Endothelial cell of umbilical vein (primary cell): ENCODE measurements at regions not wholly inside any gene's neighbourhood (a gene's known extent, or its start where the extent isn't known, plus 50 kb on each side); places are given as distances from the start of the nearest gene placed in this dataset.
"Not testable (repeated sequence)": the region's sequence is repeated elsewhere in the genome, so short reads cannot be mapped to it uniquely, and the experiment has no call there.

ENCODE experiments used
- BruUV-seq: library from RNA; stranded (reverse); fragments of 400-500 nt; replicated peaks from 2 replicates; lab custom pipeline; 2021; lab: Mats Ljungman, UMichigan
- CTCF ChIA-PET: fragments of 300-600, 350-600 bp; sonication (Branson Sonifier 250); formaldehyde crosslinking; loops from one replicate; lab custom pipeline; 2021; ENCODE audit warnings: antibody characterized with exemption, inconsistent platforms; lab: Charles Lee
- POLR2A ChIA-PET: fragments of 300-600, 350-600 bp; sonication (Branson Sonifier 250); formaldehyde crosslinking; loops from one replicate; lab custom pipeline; 2021; ENCODE audit warnings: antibody characterized with exemption, inconsistent platforms; lab: Charles Lee
- DNase-seq: peaks from one replicate; pipeline ENCODE4 v3.0.0-alpha.2; 2011; ENCODE audit warnings: low read depth, low spot score
- FAIRE-seq: peaks from 2 replicates; lab custom pipeline; 2011; peaks lifted over from hg19 to GRCh38; lab: Jason Lieb, UNC
- H2AFZ ChIP-seq: 2 replicates; pipeline ENCODE4 v1.6.0; 2012; ENCODE audit warnings: low read depth, low read length, control low read depth, inconsistent platforms
- H3K27ac ChIP-seq: 2 replicates; pipeline ENCODE4 v1.5.1; 2011; ENCODE audit warnings: low read depth, mild to moderate bottlenecking, control low read depth, low read length, moderate library complexity; ENCODE audit not compliant: insufficient read depth
- H3K27me3 ChIP-seq, 2 experiments: 2 replicates each; pipeline versions ENCODE4 v1.6.0 to v1.6.1; 2011; ENCODE audit warnings: low read length in 2 of 2, mixed read lengths in 1 of 2; ENCODE audit not compliant: control insufficient read depth in 2 of 2, insufficient read depth in 2 of 2
- H3K36me3 ChIP-seq, 2 experiments: 2 replicates in 1 of 2; 3 replicates in 1 of 2; pipeline ENCODE4 v1.5.1; 2011; ENCODE audit warnings: low read length in 2 of 2, mild to moderate bottlenecking in 1 of 2, moderate library complexity in 1 of 2; ENCODE audit not compliant: control insufficient read depth in 2 of 2, insufficient read depth in 2 of 2; ENCODE audit errors: extremely low read depth in 1 of 2
- H3K4me1 ChIP-seq: 3 replicates; pipeline ENCODE4 v1.5.1; 2011; ENCODE audit warnings: mild to moderate bottlenecking, low read length; ENCODE audit not compliant: control insufficient read depth, insufficient read depth; ENCODE audit errors: extremely low read depth
- H3K4me2 ChIP-seq: 2 replicates; pipeline ENCODE4 v1.6.1; 2011; ENCODE audit warnings: low read length, control low read depth, mixed read lengths; ENCODE audit not compliant: insufficient read depth
- H3K4me3 ChIP-seq, 3 experiments: fragments of 200-600 bp in 1 of 3; sonication (generic), shearing (Covaris generic) in 1 of 3; replicated peaks in 1 of 3; 2 replicates each; pipeline ENCODE4 v1.5.1; 2011 to 2016; ENCODE audit warnings: control low read depth in 3 of 3, low read length in 3 of 3, mild to moderate bottlenecking in 2 of 3, inconsistent platforms in 1 of 3, low read depth in 1 of 3, moderate library complexity in 1 of 3; ENCODE audit not compliant: insufficient read depth in 1 of 3
- H3K79me2 ChIP-seq: 2 replicates; pipeline ENCODE4 v1.6.0; 2012; ENCODE audit warnings: low read length, inconsistent platforms; ENCODE audit not compliant: control insufficient read depth, insufficient read depth
- H3K9ac ChIP-seq: replicated peaks from 2 replicates; pipeline ENCODE3; 2011; ENCODE audit warnings: low read length, control low read depth; ENCODE audit not compliant: insufficient read depth; ENCODE audit errors: extremely low read depth
- H3K9me1 ChIP-seq: replicated peaks from 3 replicates; pipeline ENCODE4 v1.6.0; 2011; ENCODE audit warnings: mild to moderate bottlenecking, low read length; ENCODE audit not compliant: control insufficient read depth, insufficient read depth; ENCODE audit errors: extremely low read depth
- H3K9me3 ChIP-seq: replicated peaks from 2 replicates; pipeline ENCODE4 v1.5.1; 2012; ENCODE audit warnings: low read length, inconsistent platforms; ENCODE audit not compliant: control insufficient read depth, insufficient read depth
- H4K20me1 ChIP-seq: replicated peaks from 2 replicates; pipeline ENCODE3; 2011; ENCODE audit warnings: mild to moderate bottlenecking, low read length; ENCODE audit not compliant: control insufficient read depth, insufficient read depth; ENCODE audit errors: extremely low read depth
- EZH2 ChIP-seq: IDR thresholded peaks from 2 replicates; pipeline ENCODE4 v1.6.1; 2012; ENCODE audit warnings: borderline replicate concordance, low read depth, mild to moderate bottlenecking, moderate library complexity, low read length, inconsistent platforms; ENCODE audit not compliant: severe bottlenecking
- FOS ChIP-seq: IDR thresholded peaks from 2 replicates; pipeline ENCODE4 v1.6.1; 2011; ENCODE audit warnings: mild to moderate bottlenecking, low read length, moderate library complexity, borderline replicate concordance; ENCODE audit not compliant: insufficient read depth
- POLR2A ChIP-seq: IDR thresholded peaks from 2 replicates; pipeline ENCODE4 v1.6.1; 2012; ENCODE audit warnings: low read depth, mild to moderate bottlenecking, control low read depth, low read length
- dilution Hi-C: fragments of 300-500 bp; cut with MboI; formaldehyde crosslinking; loops from one replicate; pipeline ENCODE4 v1.15.0; 2019; ENCODE audit warnings: low sequenced_read_pairs; ENCODE audit not compliant: extremely low pct_ligation_motif_present
- intact Hi-C: fragments of 100-400 bp; cut with micrococcal nuclease; formaldehyde crosslinking; loops from one replicate; pipeline ENCODE4 v1.10.0; 2022
- TF ChIP-seq, protein P1 (sequence below): IDR thresholded peaks from 2 replicates; pipeline ENCODE4 v1.6.1; 2011; ENCODE audit not compliant: insufficient read depth, insufficient read length

DNA sequence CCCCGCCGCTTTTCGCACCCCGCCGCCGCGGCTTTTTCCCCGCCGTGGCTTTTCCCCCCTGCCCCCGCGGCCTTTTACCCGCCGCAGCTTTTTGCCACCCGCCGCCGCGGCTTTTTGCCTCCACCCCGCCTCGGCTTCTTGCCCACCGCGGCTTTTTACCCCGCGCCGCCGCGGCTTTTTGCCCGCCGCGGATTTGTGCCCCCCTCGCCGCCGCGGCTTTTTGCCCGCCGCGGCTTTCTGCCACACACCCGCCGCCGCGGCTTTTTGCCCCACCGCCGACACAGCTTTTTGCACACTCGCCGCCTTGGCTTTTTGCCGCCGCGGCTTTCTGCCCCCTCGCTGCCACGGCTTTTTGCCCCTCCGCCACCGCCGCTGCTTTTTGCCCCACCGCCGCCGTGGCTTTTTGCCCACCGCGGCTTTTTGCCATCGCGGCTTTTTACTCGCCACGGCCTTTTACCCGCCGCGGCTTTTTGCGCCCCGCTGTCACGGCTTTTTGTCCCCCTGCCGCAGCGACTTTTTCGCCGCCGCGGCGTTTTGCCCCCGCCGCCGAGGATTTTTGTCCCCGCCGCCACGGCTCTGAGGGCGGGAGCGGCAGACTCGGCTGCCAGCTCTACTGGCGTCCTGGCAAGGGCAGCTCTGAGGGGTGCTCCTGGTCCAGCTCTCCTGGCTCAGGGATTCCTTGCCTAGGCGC, 473.6 kb downstream of the FAM72C start:
- dilution Hi-C loops, H3K9me1 ChIP-seq, H3K79me2 ChIP-seq, H3K27me3 ChIP-seq, DNase-seq, H3K36me3 ChIP-seq, H3K4me1 ChIP-seq, H3K4me2 ChIP-seq, H3K9ac ChIP-seq, FAIRE-seq, H2AFZ ChIP-seq, H3K9me3 ChIP-seq, BruUV-seq, intact Hi-C loops, POLR2A ChIA-PET, H4K20me1 ChIP-seq, H3K27ac ChIP-seq, CTCF ChIA-PET: not testable (repeated sequence)
- H3K4me3 ChIP-seq, result peak overlapping the region in 1 of 3 experiments; percentile 23
- TF ChIP-seq EZH2, result peak; percentile 61

DNA sequence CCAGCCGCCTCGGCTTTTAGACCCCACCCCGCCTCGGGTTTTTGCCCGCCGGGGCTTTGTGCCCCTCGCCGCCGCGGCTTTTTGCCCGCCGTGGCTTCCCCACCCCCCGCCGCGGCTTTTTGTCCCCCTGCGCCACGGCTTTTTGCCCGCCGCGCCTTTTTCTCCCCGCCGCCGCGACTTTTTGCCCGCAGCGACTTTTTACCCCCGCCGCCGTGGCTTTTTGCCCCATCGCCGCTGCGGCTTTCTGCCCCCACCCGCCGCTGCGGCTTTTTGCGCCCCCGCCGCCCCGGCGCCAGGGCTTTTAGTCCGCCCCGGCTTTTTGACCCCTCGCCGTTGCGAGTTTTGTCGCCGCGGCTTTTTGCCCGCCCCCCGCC, 474.4 kb downstream of the FAM72C start:
- H3K4me3 ChIP-seq, result peak overlapping the region in 1 of 3 experiments; percentile 3
- peaks cover 0 to 2% of the 10 kb centered on the region in 2 experiments for H3K27me3 ChIP-seq
- BruUV-seq, result no TSS peak
- H3K27ac ChIP-seq, result no peak overlapping the region
- no peak overlapping the region for H3K9ac ChIP-seq
- ChIA-PET POLR2A (no interaction called here), CTCF (no interaction called here)
- dilution Hi-C loops, result no loop called here
- FAIRE-seq (no peak), DNase-seq (no peak)
- H3K4me1 ChIP-seq, result no peaks in the 10 kb centered on the region
- no peaks in the 10 kb centered on the region for H3K79me2 ChIP-seq
- no peak for TF ChIP-seq POLR2A
- TF ChIP-seq FOS, result no peak
- TF ChIP-seq, protein P1, sequence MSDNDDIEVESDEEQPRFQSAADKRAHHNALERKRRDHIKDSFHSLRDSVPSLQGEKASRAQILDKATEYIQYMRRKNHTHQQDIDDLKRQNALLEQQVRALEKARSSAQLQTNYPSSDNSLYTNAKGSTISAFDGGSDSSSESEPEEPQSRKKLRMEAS, result no peak
- no peaks in the 10 kb centered on the region for H3K36me3 ChIP-seq
- H3K9me3 ChIP-seq, result no peaks in the 10 kb centered on the region
- intact Hi-C loops, result no loop called here
- H3K9me1 ChIP-seq, result no peaks in the 10 kb centered on the region
- no peak overlapping the region for H3K4me2 ChIP-seq
- no peak overlapping the region for H2AFZ ChIP-seq
- no peaks in the 10 kb centered on the region for H4K20me1 ChIP-seq

DNA sequence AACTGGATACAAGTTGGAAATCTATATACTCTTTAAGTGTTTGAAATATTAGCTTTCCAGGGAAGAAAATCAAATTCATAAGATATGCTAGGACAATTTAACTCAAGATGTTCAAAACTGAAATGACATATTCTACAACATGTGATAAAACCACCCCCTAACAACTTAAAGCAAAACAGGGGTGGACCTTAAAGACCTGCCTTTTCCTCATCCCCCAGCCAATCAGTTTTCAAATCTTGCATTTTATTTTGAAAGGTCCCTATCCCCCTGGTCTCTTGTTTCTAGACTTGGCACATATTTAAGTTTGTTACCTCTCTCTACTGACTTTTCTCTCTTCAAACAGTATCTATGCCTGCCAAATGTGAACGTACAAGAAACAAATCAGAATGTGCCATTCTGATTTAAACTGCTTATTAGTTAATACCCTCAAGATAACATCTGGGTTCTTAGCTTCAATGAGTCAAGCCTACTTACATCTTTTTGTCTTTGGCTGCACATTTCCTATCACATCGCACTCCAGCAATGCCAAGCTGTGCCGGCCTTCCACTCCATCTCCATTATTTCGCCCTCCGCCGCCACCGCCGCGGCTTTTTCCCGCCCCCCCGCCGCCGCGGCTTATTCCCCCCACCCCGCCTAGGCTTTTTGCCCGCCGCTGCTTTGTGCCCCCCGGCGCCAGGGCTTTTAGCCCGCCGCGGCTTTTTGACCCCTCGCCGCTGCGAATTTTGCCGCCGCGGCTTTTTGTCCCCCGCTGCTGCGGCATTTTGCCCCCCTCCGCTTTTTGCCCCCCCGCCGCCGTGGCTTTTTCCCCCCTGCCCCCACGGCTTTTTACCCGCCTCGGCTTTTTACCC, 475.0 kb downstream of the FAM72C start:
- intact Hi-C loops, H3K27me3 ChIP-seq, DNase-seq, H3K79me2 ChIP-seq, H3K4me1 ChIP-seq, H3K4me2 ChIP-seq, H3K9me3 ChIP-seq, dilution Hi-C loops, CTCF ChIA-PET, FAIRE-seq, POLR2A ChIA-PET, BruUV-seq, H2AFZ ChIP-seq, H3K27ac ChIP-seq, H3K9ac ChIP-seq, H3K9me1 ChIP-seq, H3K36me3 ChIP-seq, H4K20me1 ChIP-seq: not testable (repeated sequence)
- H3K4me3 ChIP-seq, result peak overlapping the region in 1 of 3 experiments; percentile 3
